ENCODE measurements at regions not wholly inside any gene's neighbourhood (a gene's known extent, or its start where the extent isn't known, plus 50 kb on each side); places are given as distances from the start of the nearest gene placed in this dataset.
A peak's percentile ranks its signal among the peaks of the same experiment; 100 is the strongest.

DNA sequence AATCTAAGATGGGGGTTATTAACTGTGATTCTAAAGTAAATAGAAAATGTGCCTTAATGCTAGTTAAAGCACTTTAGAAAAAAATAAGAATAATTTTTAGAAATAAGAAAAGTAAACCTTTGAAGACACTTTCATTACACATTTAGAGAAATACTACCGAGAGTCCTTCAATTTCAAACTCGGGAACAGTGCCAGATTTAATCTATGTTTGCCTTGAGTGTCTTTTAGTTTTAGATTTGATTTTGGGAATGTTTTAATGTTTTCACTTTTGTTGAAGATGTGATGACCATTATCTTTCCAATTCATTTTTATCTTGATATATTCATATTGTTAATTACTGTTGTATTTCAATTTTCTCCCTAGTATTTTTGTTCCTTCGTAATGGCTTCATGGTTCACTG, 592.7 kb upstream of the MGMT start:
- TF ChIP-seq, protein P1, sequence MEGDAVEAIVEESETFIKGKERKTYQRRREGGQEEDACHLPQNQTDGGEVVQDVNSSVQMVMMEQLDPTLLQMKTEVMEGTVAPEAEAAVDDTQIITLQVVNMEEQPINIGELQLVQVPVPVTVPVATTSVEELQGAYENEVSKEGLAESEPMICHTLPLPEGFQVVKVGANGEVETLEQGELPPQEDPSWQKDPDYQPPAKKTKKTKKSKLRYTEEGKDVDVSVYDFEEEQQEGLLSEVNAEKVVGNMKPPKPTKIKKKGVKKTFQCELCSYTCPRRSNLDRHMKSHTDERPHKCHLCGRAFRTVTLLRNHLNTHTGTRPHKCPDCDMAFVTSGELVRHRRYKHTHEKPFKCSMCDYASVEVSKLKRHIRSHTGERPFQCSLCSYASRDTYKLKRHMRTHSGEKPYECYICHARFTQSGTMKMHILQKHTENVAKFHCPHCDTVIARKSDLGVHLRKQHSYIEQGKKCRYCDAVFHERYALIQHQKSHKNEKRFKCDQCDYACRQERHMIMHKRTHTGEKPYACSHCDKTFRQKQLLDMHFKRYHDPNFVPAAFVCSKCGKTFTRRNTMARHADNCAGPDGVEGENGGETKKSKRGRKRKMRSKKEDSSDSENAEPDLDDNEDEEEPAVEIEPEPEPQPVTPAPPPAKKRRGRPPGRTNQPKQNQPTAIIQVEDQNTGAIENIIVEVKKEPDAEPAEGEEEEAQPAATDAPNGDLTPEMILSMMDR (IDR thresholded peaks at IDR 0.05; ENCODE audit: unreplicated experiment in 3 of 3): no peak
- Mint-ChIP-seq H3K27ac (peak overlapping the region in 2 of 3 experiments; percentile 38 to 59), H3K4me1 (peaks cover 65% of the 10 kb centered on the region), H3K4me3 (no peak overlapping the region), H3K27me3 (ENCODE audit: low read depth) (peaks cover 5% of the 10 kb centered on the region), H3K36me3 (ENCODE audit: low read depth) (no peaks in the 10 kb centered on the region), H3K9me3 (no peaks in the 10 kb centered on the region)

DNA sequence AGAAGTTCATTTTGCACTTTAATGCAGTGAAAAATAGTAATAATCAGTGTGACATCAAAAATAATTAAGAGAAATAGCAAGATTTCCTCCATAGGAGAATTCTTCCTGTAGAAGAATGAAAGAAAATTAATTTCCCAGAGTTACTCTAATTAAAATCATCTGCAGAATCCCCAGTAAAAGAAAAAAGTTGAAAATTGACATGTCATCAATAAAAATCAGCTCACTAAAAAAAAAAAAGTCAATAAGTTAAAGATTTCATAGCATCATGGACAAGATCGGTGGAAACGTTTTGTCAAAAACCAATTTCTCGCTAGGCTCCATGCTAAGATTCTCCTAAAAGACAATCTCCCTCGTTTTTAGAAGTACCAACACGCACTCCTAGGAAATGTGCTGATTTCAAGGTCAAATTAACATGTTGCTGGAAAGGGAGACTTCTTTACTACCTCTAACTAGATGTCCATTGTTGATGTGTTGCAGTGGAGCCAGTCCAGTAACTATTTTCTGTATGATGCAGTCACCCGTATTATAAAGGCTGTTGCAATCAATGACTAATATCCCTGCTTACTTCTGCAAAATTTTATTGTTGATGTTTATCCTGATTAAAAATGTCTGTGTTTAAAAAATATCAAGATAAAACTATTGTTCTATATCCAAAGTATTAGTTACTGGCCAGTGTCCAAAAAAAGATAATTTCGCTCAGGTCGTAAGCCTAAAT, 591.9 kb upstream of the MGMT start:
- Mint-ChIP-seq H3K27me3 (ENCODE audit: low read depth) (peaks cover 5% of the 10 kb centered on the region), H3K36me3 (ENCODE audit: low read depth) (no peaks in the 10 kb centered on the region)

DNA sequence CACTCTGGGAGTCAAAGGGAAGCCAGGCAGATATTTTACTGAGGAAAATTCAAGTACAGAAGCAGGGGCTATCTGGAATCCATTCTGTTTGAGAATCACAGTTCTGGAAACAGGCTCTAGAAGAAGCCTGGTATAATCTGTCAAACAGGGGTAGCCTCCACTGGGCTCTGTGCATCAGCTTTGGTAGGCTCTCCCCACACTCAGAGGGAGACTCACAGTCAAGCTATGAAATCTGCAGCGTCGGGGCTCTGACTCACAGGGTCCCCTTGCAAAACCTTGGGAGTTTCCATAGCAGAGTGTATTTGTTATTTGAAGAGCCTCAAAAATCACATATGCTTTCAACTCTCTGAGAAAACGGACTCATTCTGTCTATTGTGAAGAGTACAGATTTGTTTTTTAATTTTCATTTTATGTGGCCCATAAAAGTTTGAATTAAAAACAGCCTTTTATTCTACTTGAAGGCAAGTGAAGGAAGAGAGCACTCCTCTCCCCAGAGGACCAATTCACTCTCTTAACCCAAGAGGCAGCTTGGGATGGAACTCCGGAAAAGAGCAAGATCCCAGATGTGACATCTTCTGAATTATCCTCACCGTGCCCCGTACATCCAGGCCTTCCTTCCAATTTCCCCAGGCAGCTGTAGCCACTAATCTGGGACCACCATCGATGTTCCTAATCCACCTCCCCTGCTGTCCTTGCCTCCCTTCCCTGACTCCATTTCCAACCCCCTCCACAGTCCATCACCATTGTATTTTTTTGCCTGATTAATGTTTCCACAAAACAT, 590.9 kb upstream of the MGMT start:
- TF ChIP-seq, protein P1 (IDR thresholded peaks at IDR 0.05; ENCODE audit: unreplicated experiment in 3 of 3): no peak
- Mint-ChIP-seq H3K4me1 (peaks cover 69% of the 10 kb centered on the region), H3K36me3 (ENCODE audit: low read depth) (no peaks in the 10 kb centered on the region), H3K27me3 (ENCODE audit: low read depth) (peaks cover 1% of the 10 kb centered on the region), H3K9me3 (no peaks in the 10 kb centered on the region), H3K4me3 (no peak overlapping the region), H3K27ac (peak overlapping the region; percentile 56 to 78 (median 59))

More for the DNA sequence above, 591.9 kb upstream of the MGMT start:
- TF ChIP-seq, protein P1 (IDR thresholded peaks at IDR 0.05; ENCODE audit: unreplicated experiment in 3 of 3): no peak
- Mint-ChIP-seq H3K9me3 (no peaks in the 10 kb centered on the region), H3K4me3 (no peak overlapping the region), H3K4me1 (peaks cover 66% of the 10 kb centered on the region), H3K27ac (peak overlapping the region; percentile 56 to 78 (median 59))

DNA sequence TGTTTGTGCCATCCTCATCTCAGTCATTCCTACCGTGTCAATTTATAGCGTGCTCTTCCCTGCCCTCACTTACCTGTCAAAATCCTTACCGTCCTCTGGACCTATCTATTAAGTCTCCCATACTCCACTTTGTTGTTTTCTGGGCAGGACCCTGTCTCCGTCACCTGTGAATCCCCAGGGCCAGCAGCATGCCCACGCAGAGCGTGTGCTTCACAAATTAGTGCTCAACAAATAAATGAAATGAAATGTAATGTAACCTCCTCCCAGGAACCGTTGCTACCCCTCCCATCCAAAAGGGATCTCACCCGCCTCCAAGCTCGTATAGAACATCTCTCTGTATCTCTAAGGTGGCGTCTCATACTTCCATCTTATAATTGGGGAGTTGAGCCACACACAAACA, 589.9 kb upstream of the MGMT start:
- peaks cover 4% of the 10 kb centered on the region for H3K27me3 Mint-ChIP-seq (ENCODE audit: low read depth)
- no peak overlapping the region for H3K4me3 Mint-ChIP-seq
- peak overlapping the region in 1 of 3 experiments; percentile 18 for H3K27ac Mint-ChIP-seq
- no peaks in the 10 kb centered on the region for H3K36me3 Mint-ChIP-seq (ENCODE audit: low read depth)
- peaks cover 2% of the 10 kb centered on the region for H3K9me3 Mint-ChIP-seq
- TF ChIP-seq, protein P1 (IDR thresholded peaks at IDR 0.05; ENCODE audit: unreplicated experiment in 3 of 3): no peak
- H3K4me1 Mint-ChIP-seq: peaks cover 64% of the 10 kb centered on the region

DNA sequence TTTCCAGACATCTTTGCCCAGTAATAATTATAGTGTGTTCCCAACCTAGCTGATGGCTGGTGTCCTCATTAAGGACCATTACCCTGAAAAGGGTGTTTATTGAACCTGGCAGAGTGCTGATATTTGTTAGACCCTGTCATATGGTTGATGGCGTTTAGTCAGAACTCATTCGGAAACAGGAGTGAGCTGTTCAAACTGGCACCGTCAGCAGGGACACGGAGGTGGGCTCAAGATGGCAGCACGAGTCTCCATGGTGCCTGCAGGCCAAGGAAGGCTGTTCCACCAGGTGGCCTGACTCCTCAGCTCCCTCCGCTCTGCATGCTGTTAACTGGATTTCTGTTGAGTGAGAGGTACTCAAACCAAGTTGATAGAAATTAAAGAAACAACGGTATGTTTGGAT, 589.1 kb upstream of the MGMT start:
- TF ChIP-seq, protein P1 (IDR thresholded peaks at IDR 0.05; ENCODE audit: unreplicated experiment in 3 of 3): no peak
- Mint-ChIP-seq H3K4me3 (no peak overlapping the region), H3K9me3 (peaks cover 2% of the 10 kb centered on the region)

More for the DNA sequence above, 589.1 kb upstream of the MGMT start:
- H3K27ac Mint-ChIP-seq: peak overlapping the region in 1 of 3 experiments; percentile 26
- H3K36me3 Mint-ChIP-seq (ENCODE audit: low read depth): no peaks in the 10 kb centered on the region
- H3K27me3 Mint-ChIP-seq (ENCODE audit: low read depth): peaks cover 4% of the 10 kb centered on the region
- peaks cover 63% of the 10 kb centered on the region for H3K4me1 Mint-ChIP-seq
